ENCODE measurements at regions not wholly inside any gene's neighbourhood (a gene's known extent, or its start where the extent isn't known, plus 50 kb on each side); places are given as distances from the start of the nearest gene placed in this dataset.

DNA sequence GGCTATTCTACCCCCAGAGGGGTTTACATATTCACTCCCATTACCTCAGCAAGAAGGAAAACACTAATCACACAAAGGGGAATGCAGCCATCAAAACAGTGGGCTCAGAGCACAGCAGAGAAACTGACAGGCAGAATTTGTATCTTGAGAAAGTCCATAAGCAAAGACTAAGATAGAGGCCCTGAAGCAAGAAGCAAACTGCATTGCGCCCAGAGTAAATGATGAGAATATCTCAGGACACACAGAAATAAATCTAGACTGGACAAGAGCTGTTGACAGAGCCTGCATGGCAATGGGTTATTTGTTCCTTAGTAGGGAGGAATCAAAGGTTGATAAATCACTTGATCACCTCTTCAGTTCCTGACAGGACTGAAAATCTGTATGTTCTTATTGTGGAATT, 440.7 kb upstream of the CELF2 start:
- Histone ChIP-seq H4K91ac (ENCODE audit: insufficient read depth, low read depth, low read length) (no peak overlapping the region), H3K9me1 (ENCODE audit: insufficient read depth, low read length) (no peaks in the 10 kb centered on the region), H2AK5ac (ENCODE audit: low read depth, low read length) (no peak overlapping the region), H2BK15ac (ENCODE audit: low read depth, low read length) (no peak overlapping the region), H3K36me3 (ENCODE audit: control insufficient read depth, insufficient read depth, low read length) (no peaks in the 10 kb centered on the region), H2BK20ac (ENCODE audit: low read depth, low read length) (no peak overlapping the region), H2BK5ac (ENCODE audit: low read depth, low read length, poor library complexity, severe bottlenecking) (no peak overlapping the region), H3K27me3 (ENCODE audit: control insufficient read depth, insufficient read depth, low read length) (no peaks in the 10 kb centered on the region; the same call in 1 of the 2 replicates), H3K27ac (ENCODE audit: insufficient read depth, low read length) (no peak overlapping the region), H4K5ac (ENCODE audit: low read depth, low read length) (no peak overlapping the region), H3K23ac (ENCODE audit: low read depth, low read length) (no peak overlapping the region), H3K4me1 (ENCODE audit: control insufficient read depth, insufficient read depth, low read length) (no peaks in the 10 kb centered on the region), H3K14ac (replicated peaks; ENCODE audit: low read depth, low read length) (no peak overlapping the region), H3K4ac (ENCODE audit: low read depth, low read length) (no peak overlapping the region), H2AFZ (replicated peaks; ENCODE audit: low read length, poor library complexity) (no peak overlapping the region), H3K9ac (ENCODE audit: low read depth, low read length) (no peak overlapping the region), H3K79me1 (ENCODE audit: low read depth in 1 of 2, low read length in 2 of 2) (no peaks in the 10 kb centered on the region), H2AK9ac (replicated peaks; ENCODE audit: low read depth, low read length, poor library complexity) (no peak overlapping the region), H4K8ac (ENCODE audit: low read depth in 2 of 2, low read length in 2 of 2) (no peak overlapping the region), H3K9me3 (ENCODE audit: control insufficient read depth, insufficient read depth, low read length) (no peaks in the 10 kb centered on the region), H3K18ac (ENCODE audit: low read depth, low read length) (no peak overlapping the region), H2BK120ac (ENCODE audit: low read depth, low read length) (no peak overlapping the region), H4K20me1 (ENCODE audit: insufficient read depth, low read length) (no peaks in the 10 kb centered on the region), H3K56ac (ENCODE audit: extremely low read depth, insufficient read depth, low read length) (no peak overlapping the region), H3K4me2 (ENCODE audit: low read depth, low read length) (no peak overlapping the region), H3K4me3 (ENCODE audit: insufficient read depth, low read depth, low read length) (no peak overlapping the region)
- POLR2A ChIA-PET (ENCODE audit: unreplicated experiment): no interaction called here
- WGBS, 2 experiments (ENCODE audit: extremely low coverage in 2 of 2, insufficient read length in 1 of 2): no CpG with 5 or more reads among the region's 1 CpG
- BruUV-seq (replicated peaks): no TSS peak
- in situ Hi-C loops (cut with MboI; ENCODE audit: low sequenced_read_pairs): no loop called here
- dilution Hi-C loops (cut with HindIII; ENCODE audit: low sequenced_read_pairs, unreplicated experiment): no loop called here
- ATAC-seq (ENCODE audit: low read depth): no peak
- intact Hi-C loops (cut with micrococcal nuclease): no loop called here
- no peak for TF ChIP-seq FOS (IDR thresholded peaks at IDR 0.05; ENCODE audit: low read depth, low read length)
- no peak for TF ChIP-seq SMC3 (IDR thresholded peaks at IDR 0.05; ENCODE audit: low read depth, low read length)
- TF ChIP-seq CHD1 (IDR thresholded peaks at IDR 0.05; ENCODE audit: low read depth, low read length): no peak
- TF ChIP-seq, protein P1, sequence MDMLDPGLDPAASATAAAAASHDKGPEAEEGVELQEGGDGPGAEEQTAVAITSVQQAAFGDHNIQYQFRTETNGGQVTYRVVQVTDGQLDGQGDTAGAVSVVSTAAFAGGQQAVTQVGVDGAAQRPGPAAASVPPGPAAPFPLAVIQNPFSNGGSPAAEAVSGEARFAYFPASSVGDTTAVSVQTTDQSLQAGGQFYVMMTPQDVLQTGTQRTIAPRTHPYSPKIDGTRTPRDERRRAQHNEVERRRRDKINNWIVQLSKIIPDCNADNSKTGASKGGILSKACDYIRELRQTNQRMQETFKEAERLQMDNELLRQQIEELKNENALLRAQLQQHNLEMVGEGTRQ (IDR thresholded peaks at IDR 0.05; ENCODE audit: low read depth, low read length): no peak
- no peak for TF ChIP-seq POLR2A (IDR thresholded peaks at IDR 0.05; ENCODE audit: low read depth, low read length)
- no peak for TF ChIP-seq MXI1 (IDR thresholded peaks at IDR 0.05; ENCODE audit: borderline replicate concordance, low read depth, low read length)
- no peak for TF ChIP-seq RCOR1 (IDR thresholded peaks at IDR 0.05; ENCODE audit: insufficient replicate concordance, low read length)
- TF ChIP-seq, protein P2, sequence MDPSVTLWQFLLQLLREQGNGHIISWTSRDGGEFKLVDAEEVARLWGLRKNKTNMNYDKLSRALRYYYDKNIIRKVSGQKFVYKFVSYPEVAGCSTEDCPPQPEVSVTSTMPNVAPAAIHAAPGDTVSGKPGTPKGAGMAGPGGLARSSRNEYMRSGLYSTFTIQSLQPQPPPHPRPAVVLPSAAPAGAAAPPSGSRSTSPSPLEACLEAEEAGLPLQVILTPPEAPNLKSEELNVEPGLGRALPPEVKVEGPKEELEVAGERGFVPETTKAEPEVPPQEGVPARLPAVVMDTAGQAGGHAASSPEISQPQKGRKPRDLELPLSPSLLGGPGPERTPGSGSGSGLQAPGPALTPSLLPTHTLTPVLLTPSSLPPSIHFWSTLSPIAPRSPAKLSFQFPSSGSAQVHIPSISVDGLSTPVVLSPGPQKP (IDR thresholded peaks at IDR 0.05; ENCODE audit: borderline replicate concordance, low read depth, low read length): no peak
- TF ChIP-seq, protein P3, sequence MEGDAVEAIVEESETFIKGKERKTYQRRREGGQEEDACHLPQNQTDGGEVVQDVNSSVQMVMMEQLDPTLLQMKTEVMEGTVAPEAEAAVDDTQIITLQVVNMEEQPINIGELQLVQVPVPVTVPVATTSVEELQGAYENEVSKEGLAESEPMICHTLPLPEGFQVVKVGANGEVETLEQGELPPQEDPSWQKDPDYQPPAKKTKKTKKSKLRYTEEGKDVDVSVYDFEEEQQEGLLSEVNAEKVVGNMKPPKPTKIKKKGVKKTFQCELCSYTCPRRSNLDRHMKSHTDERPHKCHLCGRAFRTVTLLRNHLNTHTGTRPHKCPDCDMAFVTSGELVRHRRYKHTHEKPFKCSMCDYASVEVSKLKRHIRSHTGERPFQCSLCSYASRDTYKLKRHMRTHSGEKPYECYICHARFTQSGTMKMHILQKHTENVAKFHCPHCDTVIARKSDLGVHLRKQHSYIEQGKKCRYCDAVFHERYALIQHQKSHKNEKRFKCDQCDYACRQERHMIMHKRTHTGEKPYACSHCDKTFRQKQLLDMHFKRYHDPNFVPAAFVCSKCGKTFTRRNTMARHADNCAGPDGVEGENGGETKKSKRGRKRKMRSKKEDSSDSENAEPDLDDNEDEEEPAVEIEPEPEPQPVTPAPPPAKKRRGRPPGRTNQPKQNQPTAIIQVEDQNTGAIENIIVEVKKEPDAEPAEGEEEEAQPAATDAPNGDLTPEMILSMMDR (conservative IDR thresholded peaks at IDR 0.05; ENCODE audit: low read depth, low read length): no peak
- no peak for TF ChIP-seq RAD21 (IDR thresholded peaks at IDR 0.05; ENCODE audit: low read length)
- no peak for TF ChIP-seq NFE2L2 (IDR thresholded peaks at IDR 0.05; ENCODE audit: low read depth, low read length)
- TF ChIP-seq BHLHE40 (IDR thresholded peaks at IDR 0.05; ENCODE audit: low read depth, low read length): no peak
- TF ChIP-seq RFX5 (IDR thresholded peaks at IDR 0.05; ENCODE audit: low read depth, low read length): no peak
- CTCF ChIA-PET: no interaction called here
- no peak for DNase-seq

Data from IMR-90 (cell line).